Lung microvascular endothelial cell (primary cell): ENCODE measurements at regions not wholly inside any gene's neighbourhood (a gene's known extent, or its start where the extent isn't known, plus 50 kb on each side); places are given as distances from the start of the nearest gene placed in this dataset.

ENCODE experiments used
- DNase-seq, 2 donors: peaks; one replicate each; pipeline versions ENCODE4 v3.0.0 to v3.0.0-alpha.2; 2010; ENCODE audit warnings: low read depth in 2 of 2

DNA sequence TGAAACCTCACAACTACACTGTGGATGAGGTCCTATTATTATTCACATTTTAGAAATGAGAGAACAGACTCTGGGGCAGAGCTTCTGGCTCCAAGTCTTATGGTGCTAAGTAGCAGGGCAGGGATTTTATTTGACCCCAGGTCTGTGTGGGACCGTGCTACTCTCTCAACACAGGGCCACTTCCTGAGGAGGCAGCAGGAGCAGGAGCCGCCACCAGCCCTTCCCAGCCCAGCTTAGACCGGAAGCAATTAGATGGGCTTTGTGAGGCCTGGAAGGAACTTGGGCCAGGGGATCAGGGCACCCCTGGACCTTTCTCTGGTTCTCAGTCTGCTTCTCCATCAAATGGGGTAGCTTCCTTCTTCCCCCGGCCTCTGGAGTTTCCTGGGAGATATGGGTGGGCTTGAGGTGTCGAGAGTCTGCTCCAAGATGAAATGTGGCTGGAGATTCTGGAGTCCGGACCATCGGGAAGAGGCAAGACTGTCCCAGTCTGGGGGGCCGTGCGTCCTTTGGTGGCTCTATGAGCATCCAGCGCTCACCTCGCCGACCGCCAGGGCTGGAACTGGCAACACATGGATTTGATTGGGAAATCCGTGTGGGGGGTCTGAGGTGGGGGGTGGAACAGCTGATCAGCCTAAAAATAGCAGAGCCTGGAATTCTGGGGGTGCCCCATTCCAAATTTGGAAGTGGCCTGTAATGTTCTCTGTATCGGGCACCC is 136.8 kb downstream of the FOXD2 start:
- DNase-seq, result no peak

DNA sequence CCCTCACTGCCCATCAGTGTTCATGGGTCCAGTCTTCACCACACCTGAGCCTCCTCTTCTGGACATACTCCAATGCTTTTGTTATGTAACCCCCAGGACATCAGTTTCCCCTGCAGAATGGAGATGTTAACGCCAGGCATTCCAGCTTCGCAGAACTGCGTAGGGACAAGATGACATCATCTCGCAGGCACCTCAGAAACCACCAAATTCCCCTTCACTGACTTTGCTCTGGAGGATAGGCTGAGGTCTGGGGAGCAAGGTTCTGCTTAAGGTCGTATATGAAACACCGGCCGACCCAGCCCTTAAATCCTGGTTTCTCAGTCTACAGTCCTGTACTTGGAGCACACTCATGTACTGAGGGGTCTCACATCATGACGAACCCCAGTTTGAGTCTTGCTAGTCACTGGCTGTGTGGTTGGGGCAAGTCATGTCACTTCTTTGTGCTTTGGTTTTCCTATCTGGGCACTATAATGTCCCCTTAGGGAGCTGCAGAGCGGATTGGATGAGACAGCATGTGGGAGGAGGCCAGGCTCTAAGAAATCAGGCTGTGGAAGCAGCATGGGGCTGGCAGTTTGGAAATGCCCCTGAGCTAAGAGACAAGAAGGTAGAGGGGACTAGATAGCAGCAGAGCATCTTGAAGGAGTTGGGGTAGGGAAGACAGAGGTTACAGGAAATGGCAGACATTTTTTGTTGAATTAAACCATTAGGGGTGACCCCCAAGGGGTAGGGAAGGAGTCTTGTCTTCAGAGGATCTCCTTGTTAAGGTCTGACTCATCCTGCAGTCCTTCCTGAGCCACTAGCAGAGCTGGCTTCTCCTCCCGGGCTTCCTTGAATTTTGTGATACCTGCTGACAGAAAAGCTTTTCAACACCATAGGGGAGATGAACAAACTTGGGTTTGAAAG is 138.3 kb downstream of the FOXD2 start:
- DNase-seq, result peak in 1 of 2 donors; percentile 14

DNA sequence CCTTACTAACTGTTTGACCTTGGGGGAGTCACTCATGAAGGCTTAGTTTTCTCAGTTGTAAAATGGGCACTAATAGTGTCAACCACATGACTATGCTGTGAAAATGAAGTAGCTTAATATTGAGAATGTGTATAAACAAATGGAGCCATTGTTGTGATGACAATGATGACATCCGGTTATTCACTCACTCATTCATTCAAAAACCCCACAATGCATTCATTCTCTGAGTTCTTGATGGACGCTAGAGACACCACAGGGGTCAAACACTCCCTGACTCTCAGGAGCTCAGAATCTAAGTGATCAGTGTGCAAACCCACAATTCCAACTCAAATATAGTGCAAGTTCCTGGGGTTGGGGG is 138.9 kb downstream of the FOXD2 start:
- no peak for DNase-seq

DNA sequence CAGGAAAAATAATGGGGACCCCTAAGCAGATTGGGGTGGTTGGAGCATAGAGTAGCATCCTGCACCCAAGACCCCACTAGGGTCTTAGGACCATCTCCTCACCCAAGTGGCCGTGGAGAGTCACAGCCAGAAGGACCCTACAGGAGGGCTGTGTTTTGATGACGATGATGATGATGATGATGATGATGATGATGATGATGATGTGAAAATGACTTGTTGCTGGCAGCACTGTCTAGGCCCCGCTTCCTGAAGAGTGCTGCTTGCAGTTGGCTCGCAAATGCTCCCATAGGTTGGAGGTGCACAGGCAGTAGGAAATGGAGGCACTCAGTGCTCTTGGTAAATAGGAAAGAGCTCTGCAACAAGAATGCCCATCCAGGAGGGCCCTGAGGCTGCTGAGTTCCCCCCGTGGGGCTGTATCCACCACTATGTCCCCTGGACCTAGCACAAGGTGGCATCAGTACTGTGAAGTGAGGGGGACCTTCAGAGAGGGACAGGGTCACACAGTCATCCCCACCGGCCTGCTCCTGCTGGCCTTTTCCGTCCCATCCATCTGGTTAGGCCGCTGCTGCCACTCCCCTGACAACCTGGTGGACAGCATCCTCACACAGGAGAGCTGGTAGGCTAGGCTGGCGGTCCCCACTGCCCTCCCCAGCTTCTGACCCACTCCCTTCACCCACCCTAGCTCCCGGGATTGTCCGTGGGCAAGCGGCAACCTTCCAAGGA is 139.6 kb downstream of the FOXD2 start:
- no peak for DNase-seq

DNA sequence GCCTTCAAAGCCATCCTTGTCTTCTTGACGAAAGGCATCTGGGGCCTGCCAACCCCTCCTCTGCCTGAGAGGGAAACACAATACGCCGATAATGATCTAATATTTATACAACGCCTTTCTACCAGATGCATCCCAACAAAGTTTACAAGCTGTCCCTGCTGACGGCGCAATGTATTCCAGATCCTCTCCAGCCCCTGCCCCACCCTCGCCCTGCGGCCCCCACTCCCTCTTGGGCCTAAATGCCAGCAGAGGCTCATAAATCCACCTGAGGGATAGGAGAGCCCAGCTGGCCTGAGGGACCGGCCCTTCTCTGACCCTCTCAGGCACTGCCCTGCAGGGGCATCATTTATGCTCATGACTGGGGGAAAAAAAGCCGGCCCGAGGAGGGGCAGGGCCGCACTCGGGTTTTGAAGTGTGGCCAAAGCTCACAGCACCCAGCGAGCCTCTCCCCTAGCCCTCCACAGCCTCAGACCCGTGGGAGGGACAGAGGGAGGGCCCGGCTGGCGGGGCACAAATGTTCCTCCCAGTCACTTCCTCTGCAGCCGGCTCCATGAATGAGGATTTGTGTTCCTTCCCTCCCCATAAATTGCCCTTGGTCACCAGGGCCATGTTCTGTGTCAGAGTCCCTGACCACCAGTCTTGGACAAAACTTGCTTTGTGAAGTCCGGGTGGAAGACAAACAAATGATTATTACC is 140.3 kb downstream of the FOXD2 start:
- no peak for DNase-seq

- DNase-seq, result no peak
These were observed 141.0 kb downstream of the FOXD2 start for GRCh38 chr1:47578721-47579419.

- no peak for DNase-seq
These were observed 142.0 kb downstream of the FOXD2 start for GRCh38 chr1:47579809-47580208.

- no peak for DNase-seq
These were observed 142.7 kb downstream of the FOXD2 start for GRCh38 chr1:47580451-47580995.

- DNase-seq, result no peak
These were observed 145.2 kb downstream of the FOXD2 start for GRCh38 chr1:47582891-47583608.

DNA sequence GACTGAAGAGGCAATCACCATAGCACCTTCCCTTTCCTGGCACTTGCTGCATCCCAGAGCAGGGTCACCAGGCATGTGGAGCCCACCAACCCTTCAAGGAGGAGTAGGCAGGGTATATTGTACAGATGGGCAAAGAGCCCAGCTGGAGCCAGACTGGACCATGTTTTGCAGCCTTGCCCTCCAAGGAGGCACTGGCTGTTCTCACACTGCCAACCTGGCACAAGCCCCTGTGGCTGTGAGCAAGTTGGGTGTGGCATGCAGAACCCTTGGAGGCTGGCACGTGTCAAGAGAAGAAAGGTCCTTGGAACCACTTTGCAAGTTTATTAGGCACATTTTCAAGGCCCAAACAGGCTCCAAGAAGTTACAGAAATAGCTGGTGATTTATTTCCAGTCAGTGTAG is 146.4 kb downstream of the FOXD2 start:
- no peak for DNase-seq

- DNase-seq, result no peak
These were observed 147.5 kb downstream of the FOXD2 start for GRCh38 chr1:47585141-47585902.

GRCh38 chr1:47587891-47588582 is 150.2 kb downstream of the FOXD2 start:
- DNase-seq, result peak in 1 of 2 donors; percentile 33

- no peak for DNase-seq
These were observed 152.8 kb downstream of the FOXD2 start for GRCh38 chr1:47590523-47591225.

GRCh38 chr1:47591801-47592200 is 154.0 kb downstream of the FOXD2 start:
- no peak for DNase-seq

DNA sequence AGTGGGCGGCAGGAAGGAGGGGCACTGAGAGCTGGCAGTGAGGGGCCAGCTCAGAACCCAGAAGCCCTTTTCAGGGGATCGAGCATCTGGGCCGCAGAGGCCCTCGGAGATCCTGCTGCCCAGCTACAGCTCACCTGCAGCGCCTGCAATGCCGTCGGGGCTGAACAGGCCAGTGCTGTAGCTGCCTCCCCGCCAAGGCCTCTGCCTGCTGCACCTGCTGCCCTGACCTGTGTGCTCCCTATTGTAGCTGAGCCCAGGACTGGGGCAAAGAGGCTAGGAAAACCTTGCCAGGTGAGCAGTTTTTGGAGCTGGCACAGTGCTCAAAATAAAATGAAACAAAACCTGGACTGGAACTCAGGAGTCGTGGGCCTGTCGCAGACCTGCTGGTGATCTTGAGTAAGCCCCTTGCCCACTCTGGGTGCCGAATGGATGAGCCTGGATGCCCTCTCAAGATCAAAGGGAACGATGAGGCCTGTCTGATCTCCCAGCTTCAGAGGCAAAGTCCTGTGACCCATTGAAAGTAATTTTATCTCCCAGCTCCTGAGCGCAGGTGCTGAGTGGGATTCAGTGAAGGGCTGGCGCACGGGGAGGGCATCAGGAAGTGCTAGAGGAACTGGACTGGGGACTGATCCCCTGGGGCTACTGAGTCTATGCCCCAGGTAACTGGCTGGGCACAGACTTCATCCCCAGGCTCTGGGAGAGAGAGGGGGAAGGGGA is 154.6 kb downstream of the FOXD2 start:
- no peak for DNase-seq

DNA sequence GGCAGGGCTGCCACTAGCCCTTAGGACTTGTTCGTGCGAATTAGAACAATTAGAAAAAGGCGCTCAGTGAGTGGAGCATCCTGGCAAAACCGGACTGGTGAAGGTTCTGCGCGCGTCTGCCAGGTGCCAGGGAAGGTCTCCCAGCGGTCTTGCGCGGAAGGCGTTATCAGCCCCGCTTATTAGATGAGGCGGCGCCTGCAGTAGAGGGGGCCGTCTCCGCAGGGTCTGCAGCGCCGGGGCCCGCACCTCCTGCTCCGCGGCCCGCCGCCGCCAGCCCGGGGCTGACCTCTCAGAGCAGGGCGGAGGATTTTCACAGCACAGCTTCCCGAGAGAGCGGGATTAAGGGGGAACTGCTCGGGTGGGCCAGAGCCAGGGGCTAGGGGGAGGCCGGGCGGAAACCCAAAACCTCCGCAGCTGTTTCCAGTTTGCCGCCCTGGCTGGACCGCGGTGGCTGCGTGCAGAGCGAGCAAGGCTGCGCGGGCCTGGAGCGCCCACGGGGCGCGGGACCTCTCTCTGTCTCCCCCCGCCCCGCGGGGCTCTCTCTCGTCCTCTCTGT is 155.2 kb downstream of the FOXD2 start:
- DNase-seq, result no peak
